Large intestine (tissue), 3 donors: ENCODE measurements at regions not wholly inside any gene's neighbourhood (a gene's known extent, or its start where the extent isn't known, plus 50 kb on each side); places are given as distances from the start of the nearest gene placed in this dataset.

Experiments
- DNase-seq, 2 donors: peaks; one replicate each; pipeline versions ENCODE4 v3.0.0 to v3.0.0-alpha.2; 2013
- H3K27ac ChIP-seq: one replicate; pipeline ENCODE4 v1.5.1; 2013; ENCODE audit warnings: low read length
- H3K27me3 ChIP-seq: 2 replicates; pipeline ENCODE4 v1.6.1; 2013; ENCODE audit warnings: low read length; ENCODE audit not compliant: control insufficient read depth, insufficient read depth
- H3K36me3 ChIP-seq: 2 replicates; pipeline ENCODE4 v1.6.1; 2013; ENCODE audit warnings: low read length; ENCODE audit not compliant: control insufficient read depth, insufficient read depth
- H3K4me1 ChIP-seq: one replicate; pipeline ENCODE4 v1.6.1; 2013; ENCODE audit warnings: low read length; ENCODE audit not compliant: control insufficient read depth, insufficient read depth
- H3K4me3 ChIP-seq: one replicate; pipeline ENCODE4 v1.5.1; 2013; ENCODE audit warnings: low read length
- H3K9me3 ChIP-seq: one replicate; pipeline ENCODE4 v1.6.1; 2013; ENCODE audit warnings: mild to moderate bottlenecking, low read depth, low read length, moderate library complexity; ENCODE audit not compliant: control insufficient read depth
- WGBS: methylation state at CpG from one replicate; pipeline ENCODE4 v1.1.5; 2013; ENCODE audit warnings: low lambda C conversion rate; ENCODE audit not compliant: insufficient coverage; 5-methylcytosine and 5-hydroxymethylcytosine counted together

GRCh38 chr9:31606678-31607077 is 777.8 kb upstream of the ACO1 start:
- Histone ChIP-seq H3K27ac (no peak overlapping the region), H3K9me3 (no peaks in the 10 kb centered on the region), H3K4me3 (no peak overlapping the region), H3K36me3 (no peaks in the 10 kb centered on the region), H3K4me1 (no peaks in the 10 kb centered on the region), H3K27me3 (no peaks in the 10 kb centered on the region)
- no peak for DNase-seq
- 83% methylated on average over 1 of the region's 1 CpG for WGBS

- Histone ChIP-seq H3K4me1 (no peaks in the 10 kb centered on the region), H3K36me3 (no peaks in the 10 kb centered on the region), H3K9me3 (no peaks in the 10 kb centered on the region), H3K27me3 (no peaks in the 10 kb centered on the region), H3K27ac (no peak overlapping the region), H3K4me3 (no peak overlapping the region)
- no peak for DNase-seq
These were observed 776.0 kb upstream of the ACO1 start for GRCh38 chr9:31608416-31608815.

DNA sequence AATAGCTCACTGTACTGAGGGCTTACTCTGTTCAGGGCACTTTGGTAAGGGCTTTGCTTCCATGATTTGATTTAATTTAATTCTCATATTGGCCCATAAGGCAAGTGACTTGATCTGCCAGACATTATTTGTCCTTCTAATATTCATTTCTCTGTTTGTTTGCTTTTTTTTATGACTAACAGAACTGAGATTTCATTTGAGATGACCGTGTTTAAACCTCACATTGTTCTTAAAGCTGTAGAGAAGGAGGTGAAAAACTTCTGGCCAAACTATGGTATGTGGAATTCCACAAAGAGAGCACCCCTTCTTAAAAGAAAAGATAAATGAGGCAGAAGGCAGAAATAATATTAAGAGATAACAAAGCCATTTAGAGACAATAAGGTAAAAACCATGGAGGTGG is 775.6 kb upstream of the ACO1 start:
- no peak overlapping the region for H3K4me3 ChIP-seq
- 33% methylated on average over 1 of the region's 1 CpG for WGBS
- DNase-seq = no peak
- no peak overlapping the region for H3K27ac ChIP-seq
- no peaks in the 10 kb centered on the region for H3K36me3 ChIP-seq
- H3K27me3 ChIP-seq = no peaks in the 10 kb centered on the region
- no peaks in the 10 kb centered on the region for H3K9me3 ChIP-seq
- no peaks in the 10 kb centered on the region for H3K4me1 ChIP-seq

DNA sequence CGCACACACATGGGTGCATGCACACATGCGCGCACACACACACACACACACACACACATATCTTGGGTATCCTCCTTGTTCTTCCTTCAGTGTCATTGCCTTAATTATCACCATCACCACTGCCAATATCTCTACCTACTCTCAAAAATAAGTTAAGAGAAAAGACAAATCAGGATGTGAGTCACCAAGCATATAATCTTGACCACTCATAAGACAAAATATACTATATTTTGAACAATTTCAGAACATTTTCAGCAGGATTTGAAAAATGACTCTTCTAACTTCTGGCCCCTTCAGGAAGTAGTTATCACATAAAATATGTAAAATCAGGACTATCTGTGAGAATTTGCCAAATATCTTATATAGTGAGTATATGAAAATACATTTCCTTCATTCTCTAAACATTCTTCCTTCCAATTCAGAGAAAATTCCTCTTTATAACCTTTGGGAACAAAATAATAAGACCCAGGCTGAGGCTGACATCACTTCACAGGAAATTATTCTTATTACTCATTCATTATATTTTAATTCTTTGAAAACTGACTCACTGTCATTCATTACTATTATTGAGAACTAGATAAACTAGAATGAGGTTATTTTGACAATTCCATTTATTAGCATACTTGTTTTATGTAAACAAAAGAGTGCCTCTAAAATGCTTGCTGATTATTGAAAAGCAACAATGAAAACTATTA is 772.0 kb upstream of the ACO1 start:
- DNase-seq = no peak
- no peaks in the 10 kb centered on the region for H3K27me3 ChIP-seq
- WGBS = 94% methylated on average over 3 of the region's 3 CpGs
- no peaks in the 10 kb centered on the region for H3K4me1 ChIP-seq
- no peak overlapping the region for H3K27ac ChIP-seq
- H3K36me3 ChIP-seq = no peaks in the 10 kb centered on the region
- no peaks in the 10 kb centered on the region for H3K9me3 ChIP-seq
- H3K4me3 ChIP-seq = no peak overlapping the region

DNA sequence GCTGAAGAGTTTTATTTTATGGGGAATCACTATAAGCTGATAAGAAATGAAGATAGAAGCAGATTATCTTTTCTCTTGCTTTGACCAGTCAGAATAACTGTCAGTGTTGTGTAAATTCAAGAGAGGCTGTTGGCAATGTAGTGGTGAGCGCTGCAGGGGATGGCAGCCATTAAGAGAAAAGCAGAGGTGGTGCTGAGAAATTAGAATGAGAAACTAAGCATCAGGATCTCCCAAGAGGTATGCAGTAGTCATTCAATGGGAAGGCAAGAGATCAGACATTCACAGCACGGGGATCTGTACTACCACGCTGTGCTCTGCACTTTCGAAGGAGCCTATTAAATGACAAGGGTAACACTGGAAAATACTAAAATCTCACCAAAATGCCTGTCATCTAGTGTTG is 768.5 kb upstream of the ACO1 start:
- no peaks in the 10 kb centered on the region for H3K36me3 ChIP-seq
- no CpG with 5 or more reads among the region's 4 CpGs for WGBS

GRCh38 chr9:31623511-31623910 is 760.9 kb upstream of the ACO1 start:
- DNase-seq = no peak
- 78% methylated on average over 2 of the region's 2 CpGs for WGBS
- Histone ChIP-seq H3K27ac (no peak overlapping the region), H3K36me3 (no peaks in the 10 kb centered on the region), H3K4me3 (no peak overlapping the region), H3K27me3 (no peaks in the 10 kb centered on the region), H3K9me3 (no peaks in the 10 kb centered on the region), H3K4me1 (no peaks in the 10 kb centered on the region)

More for the DNA sequence above, 768.5 kb upstream of the ACO1 start:
- Histone ChIP-seq H3K27me3 (no peaks in the 10 kb centered on the region), H3K4me1 (no peaks in the 10 kb centered on the region), H3K27ac (no peak overlapping the region), H3K4me3 (no peak overlapping the region), H3K9me3 (no peaks in the 10 kb centered on the region)
- no peak for DNase-seq

DNA sequence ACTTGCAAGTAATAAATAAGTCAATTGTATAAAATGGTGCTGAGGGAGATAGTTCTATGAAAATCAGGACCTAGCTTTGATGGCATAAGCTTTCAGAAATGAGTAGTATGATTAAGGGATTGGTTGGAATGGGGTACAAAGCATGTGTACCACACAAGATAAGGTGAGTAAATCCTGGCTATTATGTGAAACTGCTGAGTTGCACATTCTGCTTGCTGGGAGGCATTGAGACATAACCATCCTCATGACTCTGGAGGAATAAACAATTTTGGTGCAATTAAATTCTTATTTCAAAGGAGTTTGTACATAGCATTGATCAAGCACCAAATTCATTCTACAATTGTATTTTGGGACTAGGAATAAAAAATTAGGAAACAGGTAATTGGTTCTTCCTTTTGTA is 755.2 kb upstream of the ACO1 start:
- Histone ChIP-seq H3K27me3 (no peaks in the 10 kb centered on the region), H3K9me3 (no peaks in the 10 kb centered on the region), H3K36me3 (no peaks in the 10 kb centered on the region), H3K4me3 (no peak overlapping the region), H3K27ac (no peak overlapping the region), H3K4me1 (no peaks in the 10 kb centered on the region)
- DNase-seq = no peak

DNA sequence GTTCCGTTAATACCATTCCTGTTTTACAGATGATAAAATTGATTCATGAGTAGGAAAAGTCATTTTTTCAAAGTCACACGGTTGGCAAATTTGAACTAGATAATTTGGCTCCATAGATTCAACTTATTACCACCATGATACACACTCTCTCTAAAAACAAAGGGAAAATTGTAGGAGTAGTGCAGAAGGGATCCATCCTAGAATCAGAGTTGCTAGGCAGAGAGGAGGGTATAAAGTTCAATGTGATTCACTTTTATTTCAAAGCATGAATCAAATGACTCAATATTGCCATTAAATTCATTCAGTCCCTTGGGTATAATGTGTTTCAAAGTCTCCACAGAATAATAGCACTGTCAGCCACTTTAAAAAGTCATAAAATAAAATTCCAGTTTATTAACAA is 747.2 kb upstream of the ACO1 start:
- Histone ChIP-seq H3K9me3 (no peaks in the 10 kb centered on the region), H3K27ac (no peak overlapping the region), H3K4me3 (no peak overlapping the region), H3K4me1 (no peaks in the 10 kb centered on the region), H3K27me3 (no peaks in the 10 kb centered on the region), H3K36me3 (no peaks in the 10 kb centered on the region)
- DNase-seq = no peak
- WGBS = 86% methylated on average over 1 of the region's 2 CpGs

DNA sequence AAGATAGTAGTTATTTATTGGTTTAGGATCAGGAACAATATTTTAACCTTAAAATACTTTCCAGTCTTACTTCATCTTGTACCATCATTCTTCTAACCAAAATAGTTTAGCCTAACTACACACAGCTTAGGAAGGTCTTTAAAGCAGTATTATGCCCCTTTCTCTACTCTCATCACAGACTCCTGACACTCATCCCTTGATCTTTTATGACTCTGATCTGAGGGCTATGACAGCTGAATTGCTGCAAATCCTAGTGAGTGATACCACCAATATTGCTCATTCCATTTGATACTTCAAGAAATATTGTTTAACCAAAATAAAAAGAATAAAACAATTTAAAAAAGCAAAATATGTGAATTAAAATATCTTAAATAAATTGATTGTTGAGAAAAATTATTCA is 746.6 kb upstream of the ACO1 start:
- H3K4me3 ChIP-seq = no peak overlapping the region
- no peaks in the 10 kb centered on the region for H3K9me3 ChIP-seq
- DNase-seq = no peak
- H3K27ac ChIP-seq = no peak overlapping the region
- H3K4me1 ChIP-seq = no peaks in the 10 kb centered on the region
- no peaks in the 10 kb centered on the region for H3K36me3 ChIP-seq
- H3K27me3 ChIP-seq = no peaks in the 10 kb centered on the region

DNA sequence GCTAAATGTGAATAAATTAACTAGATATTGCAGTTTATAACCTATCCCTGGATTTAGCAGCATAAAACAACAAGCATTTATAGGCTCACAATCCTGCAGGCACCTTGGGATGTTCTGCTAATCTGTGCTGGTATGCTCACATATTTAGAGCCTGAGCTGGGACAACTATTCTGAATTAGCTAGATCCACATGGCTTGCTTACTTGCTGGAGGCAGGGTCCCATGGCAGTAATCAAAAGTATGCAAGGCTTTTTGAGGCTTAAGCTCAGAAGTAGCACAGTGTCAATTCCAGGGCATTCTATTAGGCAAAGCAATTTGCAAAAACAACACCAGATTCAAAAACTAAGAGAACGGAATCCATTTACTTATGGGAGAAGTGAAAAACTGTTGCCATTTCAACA is 745.0 kb upstream of the ACO1 start:
- no peaks in the 10 kb centered on the region for H3K36me3 ChIP-seq
- WGBS = no CpG with 5 or more reads among the region's 1 CpG
- DNase-seq = no peak
- no peak overlapping the region for H3K27ac ChIP-seq
- no peaks in the 10 kb centered on the region for H3K27me3 ChIP-seq
- no peaks in the 10 kb centered on the region for H3K9me3 ChIP-seq
- H3K4me3 ChIP-seq = no peak overlapping the region
- no peaks in the 10 kb centered on the region for H3K4me1 ChIP-seq

GRCh38 chr9:31669311-31669710 is 715.1 kb upstream of the ACO1 start:
- 90% methylated on average over 2 of the region's 3 CpGs for WGBS
- no peaks in the 10 kb centered on the region for H3K27me3 ChIP-seq
- H3K4me3 ChIP-seq = no peak overlapping the region
- no peaks in the 10 kb centered on the region for H3K36me3 ChIP-seq
- DNase-seq = no peak
- no peak overlapping the region for H3K27ac ChIP-seq
- no peaks in the 10 kb centered on the region for H3K9me3 ChIP-seq
- no peaks in the 10 kb centered on the region for H3K4me1 ChIP-seq
